ENCODE measurements at regions not wholly inside any gene's neighbourhood (a gene's known extent, or its start where the extent isn't known, plus 50 kb on each side); places are given as distances from the start of the nearest gene placed in this dataset.

DNA sequence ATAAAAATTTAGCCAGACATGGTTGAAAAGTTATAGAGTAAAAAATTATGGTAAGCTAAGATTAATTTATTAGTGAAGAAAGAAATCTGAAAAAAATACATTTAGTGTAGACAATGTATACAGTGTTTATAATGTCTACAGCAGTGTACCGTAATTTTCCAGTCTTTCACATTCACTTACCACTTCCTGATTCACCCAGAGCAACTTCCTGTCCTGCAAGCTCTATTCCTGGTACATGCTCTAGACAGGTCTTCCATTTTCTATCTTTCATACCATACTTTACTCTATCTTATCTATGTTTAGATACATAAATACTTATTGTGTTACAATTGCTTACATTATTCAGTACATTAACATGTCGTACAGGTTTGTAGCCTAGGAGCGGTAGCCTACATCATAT, 1387.8 kb upstream of the ATXN8OS start (continued):
- no peak for TF ChIP-seq ZNF407 (IDR thresholded peaks at IDR 0.05; ENCODE audit: low read depth)

- Histone ChIP-seq H3K27ac (ENCODE audit: extremely low read depth, low read depth, low read length) (no peak overlapping the region), H3K79me2 (ENCODE audit: control insufficient read depth, insufficient read depth, low read length) (no peaks in the 10 kb centered on the region), H3K9me1 (ENCODE audit: control insufficient read depth, insufficient read depth, low read length) (no peaks in the 10 kb centered on the region), H3K27me3 (ENCODE audit: control insufficient read depth in 2 of 2, insufficient read depth in 2 of 2, low read length in 2 of 2) (no peaks in the 10 kb centered on the region), H4K20me1 (replicated peaks; ENCODE audit: control insufficient read depth, insufficient read depth, low read length) (no peaks in the 10 kb centered on the region), H3K4me1 (replicated peaks in 1 of 2; ENCODE audit: control insufficient read depth in 2 of 2, insufficient read depth in 2 of 2, low read length in 2 of 2) (no peaks in the 10 kb centered on the region; a peak in 1 of 5 replicates), H3K4me3 (no peak overlapping the region), H2AFZ (ENCODE audit: low read depth, low read length) (no peak overlapping the region), H3K9ac (ENCODE audit: insufficient read depth in 1 of 2, low read depth in 2 of 2, low read length in 2 of 2) (no peak overlapping the region), H3K36me3 (ENCODE audit: control insufficient read depth, insufficient read depth, low read length) (no peaks in the 10 kb centered on the region), H3K9me3 (replicated peaks; ENCODE audit: control insufficient read depth, insufficient read depth, low read depth, low read length) (no peaks in the 10 kb centered on the region), H3K4me2 (ENCODE audit: insufficient read depth, low read length) (no peak overlapping the region)
- POLR2A ChIA-PET = no interaction called here
- CTCF ChIA-PET (ENCODE audit: low intra/inter-chr PET ratio) = interaction anchor here (0.6 kb wide), 1 partner anchor 713 kb away, joined by 3 read pairs; no protein-coding TSS in a partner anchor
- no peak for FAIRE-seq
- DNase-seq (ENCODE audit: extremely low read depth in 1 of 4, low spot score in 3 of 4) = no peak
- intact Hi-C loops (cut with micrococcal nuclease) (no loop called here), in situ Hi-C loops (cut with MboI) (no loop called here)
- no peak for TF ChIP-seq ZNF644 (tag; IDR thresholded peaks at IDR 0.05; ENCODE audit: low read depth)
- no peak for TF ChIP-seq ZBTB1 (CRISPR knock-in tag; IDR thresholded peaks at IDR 0.05; ENCODE audit: borderline replicate concordance, low read depth)
- no peak for TF ChIP-seq MEF2A (IDR thresholded peaks at IDR 0.05; ENCODE audit: control insufficient read depth, low read depth, low read length)
- TF ChIP-seq STAT5A (IDR thresholded peaks at IDR 0.05; ENCODE audit: borderline replicate concordance, low read length) = no peak
- no peak for TF ChIP-seq ZNF282 (CRISPR knock-in tag; IDR thresholded peaks at IDR 0.05)
- no peak for TF ChIP-seq STAG1 (CRISPR knock-in tag; IDR thresholded peaks at IDR 0.05; ENCODE audit: borderline replicate concordance)
- no peak for TF ChIP-seq KLF16 (IDR thresholded peaks at IDR 0.05)
- no peak for TF ChIP-seq NR2F6 (CRISPR knock-in tag; IDR thresholded peaks at IDR 0.05)
- no peak for TF ChIP-seq SETDB1 (IDR thresholded peaks at IDR 0.05; ENCODE audit: low read length)
- no peak for TF ChIP-seq HINFP (tag; conservative IDR thresholded peaks at IDR 0.05; ENCODE audit: low read depth)
- no peak for TF ChIP-seq TAF1 (IDR thresholded peaks at IDR 0.05; ENCODE audit: control insufficient read depth, extremely low read depth, insufficient read depth, low read length, severe bottlenecking)
- no peak for TF ChIP-seq EP300 (IDR thresholded peaks at IDR 0.05; ENCODE audit: low read length)
- no peak for ATAC-seq
- WGBS (ENCODE audit: insufficient coverage, low coverage, missing lambda C conversion rate) = 17% methylated on average over 2 of the region's 2 CpGs
- BruUV-seq (replicated peaks) = no TSS peak
Measured at GRCh38 chr13:68715651-68716050, 1392.0 kb upstream of the ATXN8OS start.

All from K562 (cell line).